Endodermal cell (in vitro differentiated cells): ENCODE measurements at regions not wholly inside any gene's neighbourhood (a gene's known extent, or its start where the extent isn't known, plus 50 kb on each side); places are given as distances from the start of the nearest gene placed in this dataset.

Source experiments
- DNase-seq: peaks from one replicate; pipeline ENCODE4 v3.0.0-alpha.2; 2017
- H3K27ac ChIP-seq: 2 replicates; pipeline ENCODE4 v1.5.1; 2013; ENCODE audit warnings: mild to moderate bottlenecking, low read depth, low read length, moderate library complexity
- H3K27me3 ChIP-seq: 2 replicates; pipeline ENCODE4 v1.6.1; 2013; ENCODE audit warnings: mild to moderate bottlenecking, low read length, moderate library complexity; ENCODE audit not compliant: insufficient read depth, control insufficient read depth, poor library complexity, severe bottlenecking
- H3K36me3 ChIP-seq: 2 replicates; pipeline ENCODE4 v1.7.0; 2013; ENCODE audit warnings: mild to moderate bottlenecking, low read length, moderate library complexity; ENCODE audit not compliant: control insufficient read depth, insufficient read depth
- H3K4me1 ChIP-seq: one replicate; pipeline ENCODE4 v1.7.0; 2013; ENCODE audit warnings: low read length; ENCODE audit not compliant: control insufficient read depth, insufficient read depth
- H3K4me3 ChIP-seq: 2 replicates; pipeline ENCODE4 v1.5.1; 2013; ENCODE audit warnings: mild to moderate bottlenecking, low read length, moderate library complexity
- H3K9ac ChIP-seq: 2 replicates; pipeline ENCODE4 v1.6.1; 2013; ENCODE audit warnings: mild to moderate bottlenecking, low read length, moderate library complexity; ENCODE audit not compliant: poor library complexity, severe bottlenecking; ENCODE audit errors: extremely low read depth
- H3K9me3 ChIP-seq: 2 replicates; pipeline ENCODE4 v1.6.1; 2013; ENCODE audit warnings: mild to moderate bottlenecking, low read length, moderate library complexity; ENCODE audit not compliant: control insufficient read depth
- H3K27ac Mint-ChIP-seq: 2 replicates; pipeline ENCODE4 v1.8.0; 2020; ENCODE audit warnings: mixed read lengths
- H3K27me3 Mint-ChIP-seq: 2 replicates; pipeline ENCODE4 v1.8.0; 2021; ENCODE audit warnings: mild to moderate bottlenecking, mixed read lengths; ENCODE audit not compliant: insufficient read depth
- H3K36me3 Mint-ChIP-seq: 2 replicates; pipeline ENCODE4 v1.8.0; 2020; ENCODE audit warnings: low read depth, mixed read lengths
- H3K4me1 Mint-ChIP-seq: 2 replicates; pipeline ENCODE4 v1.8.0; 2020; ENCODE audit warnings: mixed read lengths
- H3K4me3 Mint-ChIP-seq: 2 replicates; pipeline ENCODE4 v1.8.0; 2020; ENCODE audit warnings: mild to moderate bottlenecking, moderate library complexity, mixed read lengths
- H3K9me3 Mint-ChIP-seq: 2 replicates; pipeline ENCODE4 v1.8.0; 2020; ENCODE audit warnings: mild to moderate bottlenecking, mixed read lengths
- WGBS, 2 experiments: methylation state at CpG; one replicate each; pipeline versions ENCODE4 v1.1.5 to v1.1.7; 2013; ENCODE audit warnings: missing lambda C conversion rate in 2 of 2, mixed read lengths in 1 of 2; ENCODE audit not compliant: insufficient coverage in 1 of 2, insufficient read length in 1 of 2; 5-methylcytosine and 5-hydroxymethylcytosine counted together
- TF ChIP-seq, protein P1 (sequence below): fragments of 200-600 bp; sonication (generic); conservative IDR thresholded peaks from 2 replicates; pipeline ENCODE4 v1.5.0; 2021; ENCODE audit warnings: antibody characterized with exemption, mild to moderate bottlenecking

DNA sequence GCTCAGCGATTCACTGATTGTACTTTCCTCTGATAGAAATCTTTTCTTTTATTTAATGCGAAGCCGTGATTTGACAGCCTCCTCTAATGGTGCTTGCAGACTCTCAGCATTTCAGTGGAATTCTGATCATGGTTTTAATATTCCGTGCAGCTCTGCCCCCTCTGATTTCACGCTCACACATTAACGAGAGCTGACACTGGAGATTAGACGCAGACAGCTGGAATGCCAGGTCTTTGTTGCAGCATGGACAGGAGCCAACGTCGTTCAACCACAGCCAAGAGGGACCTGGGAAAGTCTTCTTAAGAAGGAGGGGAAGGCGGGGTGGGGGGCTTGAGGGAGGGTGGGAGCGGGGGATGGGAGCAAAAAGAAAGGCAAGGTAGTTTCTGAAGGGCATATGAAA, 186.4 kb downstream of the BLID start:
- H3K4me1 Mint-ChIP-seq, result peaks cover 22% of the 10 kb centered on the region
- Histone ChIP-seq H3K9ac (no peak overlapping the region), H3K27ac (peak overlapping the region; percentile 87), H3K4me3 (peak overlapping the region; percentile 57), H3K36me3 (no peaks in the 10 kb centered on the region), H3K27me3 (no peaks in the 10 kb centered on the region), H3K4me1 (peaks cover 9% of the 10 kb centered on the region), H3K9me3 (no peaks in the 10 kb centered on the region)
- H3K27ac Mint-ChIP-seq, result no peak overlapping the region
- 12 to 16% methylated on average over 6 to 11 of the region's 11 CpGs for WGBS, 2 experiments
- H3K27me3 Mint-ChIP-seq, result peaks cover 4% of the 10 kb centered on the region
- no peaks in the 10 kb centered on the region for H3K9me3 Mint-ChIP-seq
- H3K36me3 Mint-ChIP-seq, result no peaks in the 10 kb centered on the region
- no peak overlapping the region for H3K4me3 Mint-ChIP-seq
- TF ChIP-seq, protein P1, sequence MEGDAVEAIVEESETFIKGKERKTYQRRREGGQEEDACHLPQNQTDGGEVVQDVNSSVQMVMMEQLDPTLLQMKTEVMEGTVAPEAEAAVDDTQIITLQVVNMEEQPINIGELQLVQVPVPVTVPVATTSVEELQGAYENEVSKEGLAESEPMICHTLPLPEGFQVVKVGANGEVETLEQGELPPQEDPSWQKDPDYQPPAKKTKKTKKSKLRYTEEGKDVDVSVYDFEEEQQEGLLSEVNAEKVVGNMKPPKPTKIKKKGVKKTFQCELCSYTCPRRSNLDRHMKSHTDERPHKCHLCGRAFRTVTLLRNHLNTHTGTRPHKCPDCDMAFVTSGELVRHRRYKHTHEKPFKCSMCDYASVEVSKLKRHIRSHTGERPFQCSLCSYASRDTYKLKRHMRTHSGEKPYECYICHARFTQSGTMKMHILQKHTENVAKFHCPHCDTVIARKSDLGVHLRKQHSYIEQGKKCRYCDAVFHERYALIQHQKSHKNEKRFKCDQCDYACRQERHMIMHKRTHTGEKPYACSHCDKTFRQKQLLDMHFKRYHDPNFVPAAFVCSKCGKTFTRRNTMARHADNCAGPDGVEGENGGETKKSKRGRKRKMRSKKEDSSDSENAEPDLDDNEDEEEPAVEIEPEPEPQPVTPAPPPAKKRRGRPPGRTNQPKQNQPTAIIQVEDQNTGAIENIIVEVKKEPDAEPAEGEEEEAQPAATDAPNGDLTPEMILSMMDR, result no peak
- DNase-seq, result peak; percentile 57

DNA sequence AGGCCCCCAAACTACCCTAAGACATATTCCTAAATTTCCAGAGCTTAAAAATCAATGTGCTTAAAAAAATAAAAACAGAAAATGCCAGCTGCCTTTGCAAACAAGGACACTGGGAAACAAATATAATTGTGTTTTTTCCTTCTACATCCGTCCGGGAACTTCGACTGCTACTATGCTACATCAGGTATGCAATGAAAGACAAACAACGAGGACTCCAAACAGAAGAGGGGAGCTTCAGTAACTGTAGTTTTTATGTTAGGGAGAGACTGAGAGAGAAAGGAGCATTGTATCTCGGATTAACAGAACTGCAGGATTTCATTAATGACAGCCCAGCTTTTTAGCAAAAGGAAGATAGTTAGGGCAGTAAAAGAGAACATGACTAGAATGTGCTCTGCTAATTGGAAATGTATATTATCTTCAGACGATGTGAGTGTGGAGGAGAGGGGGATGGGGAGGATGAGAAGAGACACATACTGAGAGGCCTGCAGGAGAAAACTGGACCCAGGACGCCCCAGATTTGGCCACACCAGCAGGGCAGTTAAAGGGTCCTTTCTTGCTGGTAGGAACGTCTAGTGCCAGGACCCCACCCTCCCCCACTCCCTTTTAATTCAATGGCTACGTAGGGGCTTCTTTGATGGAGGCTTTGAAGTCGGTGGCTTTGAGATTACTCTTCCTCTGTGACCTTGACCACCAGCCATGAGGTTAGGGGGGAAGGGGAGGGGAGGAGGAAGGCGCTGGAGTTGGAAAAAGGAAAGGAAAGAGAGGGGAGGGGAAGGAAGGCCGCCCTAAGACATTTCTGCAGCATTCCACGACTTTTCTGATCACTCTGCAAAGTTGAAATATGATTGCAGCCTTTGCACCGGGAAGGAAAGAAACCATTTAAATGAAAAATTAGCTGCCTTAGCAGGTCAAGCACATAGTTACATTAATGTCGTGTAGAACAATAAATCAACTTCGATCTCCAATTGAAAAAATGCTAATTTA, 187.1 kb downstream of the BLID start:
- no peak overlapping the region for H3K9ac ChIP-seq
- peaks cover 4% of the 10 kb centered on the region for H3K27me3 Mint-ChIP-seq
- WGBS, 2 experiments, result 24 to 26% methylated on average over 11 to 16 of the region's 16 CpGs
- no peaks in the 10 kb centered on the region for H3K36me3 ChIP-seq
- DNase-seq, result peak; percentile 65
- no peak overlapping the region for H3K4me3 Mint-ChIP-seq
- H3K9me3 Mint-ChIP-seq, result no peaks in the 10 kb centered on the region
- H3K9me3 ChIP-seq, result no peaks in the 10 kb centered on the region
- H3K27me3 ChIP-seq, result no peaks in the 10 kb centered on the region
- H3K27ac ChIP-seq, result peak overlapping the region; percentile 87
- no peaks in the 10 kb centered on the region for H3K36me3 Mint-ChIP-seq
- TF ChIP-seq, protein P1, result no peak
- H3K27ac Mint-ChIP-seq, result no peak overlapping the region
- H3K4me1 ChIP-seq, result peaks cover 9% of the 10 kb centered on the region
- peaks cover 22% of the 10 kb centered on the region for H3K4me1 Mint-ChIP-seq
- peak overlapping the region; percentile 57 for H3K4me3 ChIP-seq

DNA sequence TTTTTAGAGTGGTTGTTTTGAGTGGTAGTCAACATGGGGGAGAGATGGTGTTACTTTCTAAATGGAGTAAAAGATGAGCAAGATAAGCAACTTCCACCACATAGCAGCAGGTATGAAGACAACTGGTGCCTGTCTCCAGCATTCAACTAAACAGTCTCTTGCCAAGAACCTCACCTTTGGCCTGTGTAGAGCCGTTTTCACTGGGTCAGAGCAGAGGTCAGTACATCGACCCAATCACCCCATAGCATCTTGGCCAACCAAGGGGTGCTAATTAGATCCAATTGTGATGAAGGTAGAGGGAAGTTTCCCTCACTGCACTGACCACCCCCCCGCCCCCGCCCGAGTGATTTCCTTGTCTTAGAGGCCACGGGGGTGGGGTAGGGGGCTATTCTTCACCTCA, 188.2 kb downstream of the BLID start:
- no peaks in the 10 kb centered on the region for H3K9me3 Mint-ChIP-seq
- H3K27ac Mint-ChIP-seq, result no peak overlapping the region
- TF ChIP-seq, protein P1, result no peak
- no peaks in the 10 kb centered on the region for H3K36me3 Mint-ChIP-seq
- no peaks in the 10 kb centered on the region for H3K36me3 ChIP-seq
- H3K9me3 ChIP-seq, result no peaks in the 10 kb centered on the region
- peaks cover 9% of the 10 kb centered on the region for H3K4me1 ChIP-seq
- H3K4me3 Mint-ChIP-seq, result no peak overlapping the region
- no peak overlapping the region for H3K4me3 ChIP-seq
- H3K27me3 Mint-ChIP-seq, result peaks cover 4% of the 10 kb centered on the region
- H3K4me1 Mint-ChIP-seq, result peaks cover 18% of the 10 kb centered on the region
- no peak for DNase-seq
- 83% methylated on average over 6 of the region's 6 CpGs; no CpG with 5 or more reads in 1 of the 2 experiments for WGBS, 2 experiments
- no peaks in the 10 kb centered on the region for H3K27me3 ChIP-seq
- H3K27ac ChIP-seq, result no peak overlapping the region
- H3K9ac ChIP-seq, result no peak overlapping the region
